PC-3 (cell line): ENCODE measurements at regions not wholly inside any gene's neighbourhood (a gene's known extent, or its start where the extent isn't known, plus 50 kb on each side); places are given as distances from the start of the nearest gene placed in this dataset.

Source experiments
- EZH2 ChIP-seq: fragments of 300-600 bp; sonication (generic); IDR thresholded peaks from one replicate; pipeline ENCODE4 v1.6.1; 2017; ENCODE audit warnings: antibody characterized with exemption, mild to moderate bottlenecking, low read length; ENCODE audit not compliant: unreplicated experiment
- TF ChIP-seq, protein P1 (sequence below): fragments of 300-600 bp; sonication (generic); conservative IDR thresholded peaks from 2 replicates; pipeline ENCODE4 v1.5.1; 2017; ENCODE audit warnings: antibody characterized with exemption, low read depth, mild to moderate bottlenecking, low read length

DNA sequence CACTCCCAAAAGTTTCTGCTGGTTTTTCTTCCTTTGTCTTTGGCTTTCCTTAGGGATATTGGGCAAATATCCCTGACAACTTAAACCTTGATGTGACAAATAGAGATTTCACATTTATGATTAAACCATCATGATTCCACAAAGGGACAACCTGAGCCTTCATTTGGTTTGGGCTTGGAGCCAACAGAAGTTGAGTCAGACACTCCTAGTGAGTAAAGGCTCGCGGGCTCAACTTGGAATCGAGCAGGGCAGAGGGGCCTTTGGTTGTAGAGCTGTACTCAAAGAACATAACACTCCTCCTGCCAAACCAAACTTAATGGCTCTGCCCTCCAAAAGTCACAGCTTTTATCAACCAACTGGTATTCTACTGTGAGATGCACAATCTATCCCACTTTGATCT is 290.2 kb upstream of the MAP3K1 start:
- TF ChIP-seq, protein P1, sequence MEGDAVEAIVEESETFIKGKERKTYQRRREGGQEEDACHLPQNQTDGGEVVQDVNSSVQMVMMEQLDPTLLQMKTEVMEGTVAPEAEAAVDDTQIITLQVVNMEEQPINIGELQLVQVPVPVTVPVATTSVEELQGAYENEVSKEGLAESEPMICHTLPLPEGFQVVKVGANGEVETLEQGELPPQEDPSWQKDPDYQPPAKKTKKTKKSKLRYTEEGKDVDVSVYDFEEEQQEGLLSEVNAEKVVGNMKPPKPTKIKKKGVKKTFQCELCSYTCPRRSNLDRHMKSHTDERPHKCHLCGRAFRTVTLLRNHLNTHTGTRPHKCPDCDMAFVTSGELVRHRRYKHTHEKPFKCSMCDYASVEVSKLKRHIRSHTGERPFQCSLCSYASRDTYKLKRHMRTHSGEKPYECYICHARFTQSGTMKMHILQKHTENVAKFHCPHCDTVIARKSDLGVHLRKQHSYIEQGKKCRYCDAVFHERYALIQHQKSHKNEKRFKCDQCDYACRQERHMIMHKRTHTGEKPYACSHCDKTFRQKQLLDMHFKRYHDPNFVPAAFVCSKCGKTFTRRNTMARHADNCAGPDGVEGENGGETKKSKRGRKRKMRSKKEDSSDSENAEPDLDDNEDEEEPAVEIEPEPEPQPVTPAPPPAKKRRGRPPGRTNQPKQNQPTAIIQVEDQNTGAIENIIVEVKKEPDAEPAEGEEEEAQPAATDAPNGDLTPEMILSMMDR: no peak
- TF ChIP-seq EZH2: no peak
